ENCODE measurements at regions not wholly inside any gene's neighbourhood (a gene's known extent, or its start where the extent isn't known, plus 50 kb on each side); places are given as distances from the start of the nearest gene placed in this dataset.

- H3K27me3 ChIP-seq (ENCODE audit: control insufficient read depth in 4 of 4, insufficient read depth in 4 of 4, low read length in 3 of 4) = peaks cover 0 to 2% (median 0%) of the 10 kb centered on the region in 4 donors
- no peak overlapping the region for H3K27ac ChIP-seq (ENCODE audit: low read depth in 1 of 2, low read length in 2 of 2)
- no peak for DNase-seq (ENCODE audit: low spot score)
- 71% methylated on average over 2 of the region's 2 CpGs for WGBS
- no peaks in the 10 kb centered on the region for H3K9me3 ChIP-seq (ENCODE audit: control insufficient read depth in 4 of 4, low read length in 3 of 4)
- no peaks in the 10 kb centered on the region for H3K4me1 ChIP-seq (ENCODE audit: control insufficient read depth in 4 of 4, insufficient read depth in 4 of 4, low read length in 3 of 4)
- H3K9ac ChIP-seq (ENCODE audit: low read depth in 1 of 2, low read length in 2 of 2) = no peak overlapping the region
- H3K36me3 ChIP-seq (ENCODE audit: control insufficient read depth in 4 of 4, insufficient read depth in 3 of 4, low read depth in 1 of 4, low read length in 3 of 4) = no peaks in the 10 kb centered on the region
- no peak overlapping the region for H3K4me3 ChIP-seq (ENCODE audit: low read depth in 1 of 3, low read length in 3 of 3)
- TF ChIP-seq GABPA (IDR thresholded peaks at IDR 0.05 in 1 of 2, conservative IDR thresholded peaks at IDR 0.05 in 1 of 2) (no peak), RXRA (IDR thresholded peaks at IDR 0.05) (no peak), TAF1 (conservative IDR thresholded peaks at IDR 0.05) (no peak), REST (IDR thresholded peaks at IDR 0.05) (no peak), ZBTB33 (IDR thresholded peaks at IDR 0.05) (no peak), YY1 (IDR thresholded peaks at IDR 0.05) (no peak), EGR1 (IDR thresholded peaks at IDR 0.05; ENCODE audit: low read depth in 2 of 2) (no peak), NR2F2 (IDR thresholded peaks at IDR 0.05) (no peak), CTCF (IDR thresholded peaks at IDR 0.05; ENCODE audit: low read depth, low read length, missing input control) (no peak), HNF4A (conservative IDR thresholded peaks at IDR 0.05) (no peak), SP1 (IDR thresholded peaks at IDR 0.05) (no peak), HNF4G (IDR thresholded peaks at IDR 0.05) (no peak), JUND (IDR thresholded peaks at IDR 0.05) (no peak)
Observed at GRCh38 chr18:39620551-39621168, 2055.1 kb upstream of the CELF4 start.

- H3K36me3 ChIP-seq (ENCODE audit: control insufficient read depth in 4 of 4, insufficient read depth in 3 of 4, low read depth in 1 of 4, low read length in 3 of 4) = no peaks in the 10 kb centered on the region
- H3K4me1 ChIP-seq (ENCODE audit: control insufficient read depth in 4 of 4, insufficient read depth in 4 of 4, low read length in 3 of 4) = no peaks in the 10 kb centered on the region
- no peak for DNase-seq (ENCODE audit: low spot score)
- no peak overlapping the region for H3K9ac ChIP-seq (ENCODE audit: low read depth in 1 of 2, low read length in 2 of 2)
- 96% methylated on average over 33 of the region's 33 CpGs for WGBS
- no peak overlapping the region for H3K4me3 ChIP-seq (ENCODE audit: low read depth in 1 of 3, low read length in 3 of 3)
- peaks cover 0 to 2% (median 0%) of the 10 kb centered on the region in 4 donors for H3K27me3 ChIP-seq (ENCODE audit: control insufficient read depth in 4 of 4, insufficient read depth in 4 of 4, low read length in 3 of 4)
- H3K9me3 ChIP-seq (ENCODE audit: control insufficient read depth in 4 of 4, low read length in 3 of 4) = no peaks in the 10 kb centered on the region
- TF ChIP-seq NR2F2 (IDR thresholded peaks at IDR 0.05) (no peak), HNF4A (conservative IDR thresholded peaks at IDR 0.05) (no peak)
- H3K27ac ChIP-seq (ENCODE audit: low read depth in 1 of 2, low read length in 2 of 2) = no peak overlapping the region
Observed at GRCh38 chr18:39618265-39619003, 2052.8 kb upstream of the CELF4 start.

Data from liver (tissue), 8 donors.